GM21367 (cell line): ENCODE measurements at regions not wholly inside any gene's neighbourhood (a gene's known extent, or its start where the extent isn't known, plus 50 kb on each side); places are given as distances from the start of the nearest gene placed in this dataset.

Experiments used
- ATAC-seq: cut with Tn5 transposase; IDR thresholded peaks from one replicate; pipeline ENCODE4 v1.9.1; 2021; ENCODE audit not compliant: unreplicated experiment

DNA sequence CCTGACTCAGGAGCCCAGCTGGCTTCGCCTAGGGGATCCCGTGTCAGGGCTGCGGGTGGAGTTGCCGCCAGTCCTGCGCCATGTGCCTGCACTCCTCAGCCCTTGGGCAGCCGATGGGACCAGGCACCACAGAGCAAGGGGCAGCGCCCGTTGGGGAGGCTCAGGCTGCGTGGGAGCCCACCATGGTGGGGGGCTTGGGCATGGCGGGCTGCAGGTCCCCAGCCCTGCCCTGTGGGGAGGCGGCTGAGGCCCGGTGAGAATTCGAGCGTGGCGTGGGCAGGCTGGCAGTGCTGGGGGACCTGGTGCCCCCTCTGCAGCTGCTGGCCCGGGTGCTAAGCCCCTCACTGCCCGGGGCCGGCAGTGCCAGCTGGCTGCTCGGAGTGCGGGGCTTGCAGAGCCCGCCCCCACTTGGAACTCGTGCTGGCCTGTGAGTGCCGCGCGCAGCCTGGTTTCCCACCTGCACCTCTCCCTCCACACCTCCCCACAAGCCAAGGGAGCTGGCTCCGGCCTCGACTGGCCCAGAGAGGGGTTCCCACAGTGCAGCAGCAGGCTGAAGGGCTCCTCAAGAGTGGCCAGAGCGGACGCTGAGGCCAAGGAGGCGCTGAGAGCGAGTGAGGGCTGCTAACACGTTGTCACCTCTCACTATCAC, 135.1 kb upstream of the SEL1L start:
- ATAC-seq, result no peak

DNA sequence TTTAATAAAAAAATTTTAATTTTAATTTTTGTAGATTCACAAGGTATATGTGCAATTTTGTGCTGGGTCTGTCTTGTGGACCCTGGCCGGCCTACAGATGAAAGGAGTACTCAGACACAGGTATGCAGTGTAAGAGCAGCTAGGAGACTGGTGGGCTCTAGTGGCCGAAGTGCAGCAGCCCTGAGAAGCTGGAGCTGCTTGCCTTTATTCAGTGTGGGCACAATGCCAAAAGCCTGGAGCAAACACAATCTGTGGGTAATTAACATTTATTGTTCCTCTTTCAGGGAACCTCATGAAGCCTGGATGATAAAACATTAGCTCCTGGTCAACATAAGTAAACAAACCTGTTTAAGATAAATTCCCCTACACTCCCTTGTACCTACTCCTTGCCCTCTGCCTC, 135.7 kb upstream of the SEL1L start:
- ATAC-seq, result no peak

DNA sequence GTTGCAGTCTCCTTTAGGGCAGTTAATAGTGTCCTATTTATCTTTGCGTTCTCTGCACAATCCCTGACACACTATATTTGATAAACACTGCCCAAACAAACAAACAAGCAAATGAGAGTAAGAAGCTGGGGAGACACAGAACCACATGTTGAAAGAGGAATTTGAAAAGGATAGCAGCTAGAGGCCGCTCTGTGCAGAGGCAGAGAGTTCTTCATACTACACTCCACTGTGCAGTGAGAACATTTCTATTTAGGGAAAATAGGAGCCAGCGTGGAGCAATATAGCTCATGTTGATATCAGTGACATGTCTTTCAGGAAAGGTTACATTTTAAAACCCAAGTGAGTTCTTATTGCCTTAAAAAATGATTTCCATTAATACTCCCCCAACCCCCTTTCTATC, 140.3 kb upstream of the SEL1L start:
- no peak for ATAC-seq

DNA sequence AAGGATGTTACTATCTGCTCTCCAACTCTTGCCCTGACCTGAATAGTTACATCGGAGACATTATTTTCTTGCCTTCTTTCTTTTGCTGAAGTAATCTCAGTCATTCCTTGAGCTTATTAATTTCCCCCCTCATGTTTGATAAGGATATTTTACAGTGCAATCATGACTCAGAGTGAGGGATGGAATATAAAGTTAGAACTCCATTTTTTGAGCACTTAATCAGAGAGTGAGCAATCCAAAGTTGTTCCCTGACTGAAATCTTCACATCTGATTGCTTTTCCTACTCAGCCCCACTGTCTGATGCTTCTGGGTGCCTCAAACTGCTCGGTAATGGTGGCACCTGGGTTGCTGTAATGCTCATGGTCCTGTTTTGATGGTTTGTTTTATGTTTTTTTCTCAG, 142.7 kb upstream of the SEL1L start:
- ATAC-seq, result no peak

DNA sequence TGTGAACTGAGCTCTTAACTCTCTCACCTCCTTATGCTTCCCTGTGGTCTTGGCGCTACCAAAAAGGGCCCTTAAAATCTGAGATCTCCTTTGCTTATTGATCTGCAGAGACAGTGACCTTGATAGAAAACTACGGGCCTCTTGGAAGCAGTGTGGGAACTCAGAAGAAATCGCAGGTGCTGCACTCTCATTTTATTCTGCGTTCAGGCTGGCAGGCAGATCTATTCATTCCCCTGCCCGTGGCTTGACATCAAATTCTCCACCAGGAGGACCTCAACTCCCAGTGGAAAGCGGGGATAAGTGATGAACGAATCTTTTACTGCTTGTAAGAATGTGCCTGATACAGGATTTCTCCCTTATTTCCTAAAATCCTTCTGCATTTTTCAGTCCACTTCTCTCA, 143.2 kb upstream of the SEL1L start:
- ATAC-seq, result no peak

DNA sequence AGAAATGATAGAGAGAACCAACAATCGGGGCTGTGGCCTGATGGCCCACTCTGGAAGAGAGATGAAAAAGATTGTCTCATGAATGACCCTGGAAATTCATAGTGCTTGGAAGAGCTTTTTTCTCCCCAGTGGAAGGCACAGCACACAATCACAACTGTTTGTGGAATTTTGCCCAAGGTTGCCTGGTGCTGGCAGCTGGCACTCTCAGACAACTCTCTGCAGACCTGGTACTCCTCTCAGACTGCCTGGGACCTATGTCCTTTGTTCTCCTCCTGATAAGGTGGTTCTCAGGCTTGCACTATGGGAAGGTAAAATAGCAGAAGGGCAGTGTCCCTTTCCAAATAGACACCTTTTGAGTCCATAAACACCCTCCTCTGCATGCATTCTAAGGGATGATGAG, 144.1 kb upstream of the SEL1L start:
- no peak for ATAC-seq

DNA sequence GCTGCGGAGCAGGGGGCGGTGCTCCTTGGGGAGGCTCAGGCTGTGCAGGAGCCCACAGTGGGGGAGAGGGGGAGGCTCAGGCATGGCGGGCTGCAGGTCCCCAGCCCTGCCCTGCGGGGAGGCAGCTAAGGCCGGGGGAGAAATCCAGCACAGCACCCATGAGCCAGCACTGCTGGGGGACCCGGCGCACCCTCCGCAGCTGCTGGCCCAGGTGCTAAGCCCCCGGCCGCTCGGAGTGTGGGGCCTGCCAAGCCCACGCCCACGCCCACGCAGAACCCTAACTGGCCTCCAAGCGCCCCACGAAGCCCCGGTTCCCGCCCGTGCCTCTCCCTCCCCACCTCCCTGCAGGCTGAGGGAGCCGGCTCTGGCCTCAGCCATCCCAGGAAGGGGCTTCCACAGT, 145.6 kb upstream of the SEL1L start:
- no peak for ATAC-seq

DNA sequence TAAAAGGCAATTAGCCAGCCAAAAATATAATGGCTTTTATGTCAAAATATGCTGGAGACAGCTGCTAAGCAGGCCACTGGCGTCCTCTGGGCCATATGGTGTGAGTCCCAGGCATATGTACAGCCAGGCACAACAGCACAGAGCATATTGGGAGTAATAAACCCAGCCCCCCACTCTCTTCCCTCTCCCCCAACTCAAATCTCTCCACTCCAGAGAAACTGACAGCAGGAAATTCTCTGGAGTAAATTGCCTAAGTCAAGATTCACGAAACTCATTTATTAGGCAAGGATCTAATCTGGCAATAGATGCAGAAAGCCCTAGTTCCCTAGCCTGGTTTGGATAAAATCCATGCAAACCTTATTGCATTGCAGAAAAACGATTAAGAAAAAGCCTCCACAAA, 147.9 kb upstream of the SEL1L start:
- ATAC-seq, result no peak

DNA sequence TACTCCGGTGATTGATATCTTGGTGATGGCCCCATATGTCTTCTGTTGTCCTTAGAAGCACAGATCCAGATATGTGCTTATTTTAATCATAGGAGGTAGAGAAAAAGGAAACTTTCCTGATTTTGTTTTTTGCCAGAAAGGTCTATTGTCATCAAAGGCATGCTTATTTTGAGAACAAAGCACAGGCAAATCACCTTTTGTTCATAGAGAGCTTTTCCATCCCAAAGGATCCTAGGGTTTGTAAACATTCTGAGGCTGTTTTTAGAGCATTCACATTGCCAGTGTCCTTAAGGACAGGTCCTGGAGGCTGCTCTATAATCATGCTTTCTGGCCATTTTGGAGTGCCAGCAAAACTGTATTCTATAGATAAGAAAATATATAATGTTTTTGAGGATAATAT, 148.5 kb upstream of the SEL1L start:
- ATAC-seq, result no peak

DNA sequence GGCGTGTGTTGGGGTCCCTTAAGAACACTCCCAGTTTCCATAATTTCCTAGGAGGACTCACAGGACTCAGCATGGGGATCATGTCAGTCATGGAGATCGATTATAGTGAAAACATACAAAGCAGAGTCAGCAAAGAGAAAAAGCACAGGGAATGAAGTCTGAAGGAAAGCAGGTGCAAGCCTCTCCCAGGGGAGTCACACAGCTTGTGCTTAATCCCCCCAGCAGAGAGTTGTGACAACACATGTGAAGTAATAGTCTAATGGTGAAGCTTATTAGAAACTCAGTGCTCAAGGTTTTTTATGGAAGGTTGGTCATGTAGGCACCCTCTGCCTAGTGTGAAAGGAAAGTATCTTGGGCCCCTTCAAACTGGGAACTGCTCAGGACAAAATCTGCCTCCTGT, 149.0 kb upstream of the SEL1L start:
- ATAC-seq, result no peak

DNA sequence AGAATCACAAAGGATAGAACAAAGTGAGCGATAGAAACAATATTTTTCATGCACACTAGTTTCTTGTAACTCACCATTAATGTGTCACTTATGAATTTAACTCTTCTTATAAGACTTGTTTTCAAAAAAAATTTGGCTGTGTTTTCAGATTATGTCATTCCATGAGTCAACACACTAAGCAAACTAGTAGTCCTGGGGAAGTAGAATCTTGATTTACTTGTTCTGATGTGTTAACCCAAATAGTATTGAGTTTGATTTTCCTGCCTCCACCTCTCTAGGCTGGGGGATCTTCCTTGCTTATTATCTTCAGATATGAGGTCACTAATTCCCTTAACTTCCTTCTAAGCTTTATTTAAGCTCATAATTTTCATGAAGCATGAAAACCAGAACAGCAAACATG, 151.0 kb upstream of the SEL1L start:
- no peak for ATAC-seq

DNA sequence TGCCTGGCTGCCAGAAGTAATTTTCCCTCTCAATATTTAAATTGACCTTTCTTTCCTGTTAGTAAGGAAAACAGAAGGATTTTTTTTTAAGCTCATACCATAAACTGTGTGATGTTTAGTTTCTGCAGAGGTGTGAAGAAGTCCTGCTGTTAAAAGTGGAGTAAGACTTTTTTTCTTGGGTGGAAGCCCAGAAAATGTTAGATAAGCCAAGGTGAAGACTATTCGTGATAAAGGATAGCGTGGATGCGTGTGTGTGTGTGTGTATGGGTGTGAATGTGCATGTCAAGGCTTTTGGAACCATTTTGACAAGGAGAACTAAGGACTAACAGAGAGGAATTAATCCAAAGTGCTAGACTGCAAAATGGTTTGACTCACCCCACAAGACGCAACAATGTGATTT, 152.9 kb upstream of the SEL1L start:
- no peak for ATAC-seq

DNA sequence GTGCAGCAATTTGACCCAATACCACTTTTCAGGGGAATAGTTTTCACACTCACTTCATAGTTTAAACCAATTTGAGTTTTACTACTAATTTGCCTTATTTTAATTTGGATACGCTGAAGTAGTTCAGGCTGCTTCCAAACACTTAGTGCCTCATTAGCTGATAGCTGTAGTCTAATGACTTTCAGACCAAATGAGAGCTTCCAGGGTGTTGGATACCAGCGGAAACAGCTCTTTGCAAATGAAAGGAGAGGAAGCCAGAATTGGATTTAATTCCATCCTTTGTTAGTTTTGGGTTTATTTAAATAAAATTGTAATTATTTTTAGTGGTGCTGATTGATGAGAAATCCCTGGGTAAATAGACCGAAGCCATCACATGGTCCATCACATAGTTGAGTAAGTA, 158.3 kb upstream of the SEL1L start:
- no peak for ATAC-seq

DNA sequence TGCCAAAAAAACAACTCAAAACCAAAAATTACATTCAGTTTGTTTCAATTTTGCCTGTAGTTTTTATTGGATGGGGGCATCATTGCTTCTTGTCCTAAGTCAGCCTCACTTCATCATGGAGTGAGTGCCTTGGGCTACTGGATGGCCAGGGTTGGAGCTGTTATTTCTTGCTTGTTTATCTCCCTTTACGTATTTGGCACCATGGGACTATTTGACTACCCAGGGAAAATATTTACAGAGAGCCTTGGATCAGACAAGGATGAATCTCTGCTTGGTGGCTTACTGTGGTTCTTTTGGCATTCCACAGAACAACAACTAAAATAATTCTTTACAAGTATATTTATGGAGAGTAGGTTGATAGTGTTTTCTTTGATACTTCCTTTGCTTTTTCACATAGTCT, 160.8 kb upstream of the SEL1L start:
- no peak for ATAC-seq

DNA sequence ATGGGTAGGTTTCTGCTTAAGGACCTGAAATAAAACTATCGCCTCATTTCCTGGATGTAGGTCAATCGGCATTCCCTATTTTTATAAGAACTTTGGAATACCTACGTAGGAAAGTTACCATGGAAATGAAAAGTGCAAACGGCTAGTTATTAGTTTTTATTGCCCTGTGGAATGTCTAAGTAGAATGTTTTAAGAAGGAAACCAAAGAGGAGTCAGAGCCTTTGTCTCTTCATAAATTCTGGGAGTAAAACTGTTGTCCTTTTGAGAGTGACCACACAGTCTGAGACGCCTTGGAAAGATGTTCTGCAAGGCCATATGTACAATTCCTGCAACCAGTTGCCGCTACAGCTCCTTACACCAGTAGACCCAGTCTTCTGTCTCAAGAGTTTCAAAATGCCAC, 176.0 kb upstream of the SEL1L start:
- no peak for ATAC-seq

DNA sequence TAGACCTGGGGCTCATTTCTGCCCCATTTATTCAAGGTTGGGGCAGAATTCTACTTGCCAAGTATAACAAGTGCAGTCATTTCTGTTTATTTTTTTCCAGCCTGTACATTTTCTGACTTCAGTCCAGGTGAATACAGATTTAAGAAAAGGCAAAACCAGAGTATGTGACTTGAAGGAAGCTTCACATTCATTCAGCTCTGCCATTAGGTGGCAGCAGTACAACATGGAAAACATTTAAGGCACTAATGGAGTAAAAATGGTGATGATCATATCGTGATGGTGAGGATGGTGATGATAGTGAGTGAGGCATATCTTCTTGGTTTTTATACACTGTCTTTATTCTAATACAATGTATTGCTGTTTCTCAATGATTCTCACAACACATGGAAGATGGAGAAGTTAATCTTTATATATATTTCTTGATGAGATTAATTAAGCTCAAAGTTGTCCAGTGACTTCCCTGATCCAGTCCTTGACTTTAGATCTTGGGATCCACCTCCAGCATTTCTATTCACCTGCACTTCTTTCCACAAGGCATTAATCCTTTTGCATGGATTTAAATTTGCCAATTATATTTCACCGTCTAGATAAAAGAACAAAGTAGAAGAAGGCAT, 176.7 kb upstream of the SEL1L start:
- ATAC-seq, result no peak

DNA sequence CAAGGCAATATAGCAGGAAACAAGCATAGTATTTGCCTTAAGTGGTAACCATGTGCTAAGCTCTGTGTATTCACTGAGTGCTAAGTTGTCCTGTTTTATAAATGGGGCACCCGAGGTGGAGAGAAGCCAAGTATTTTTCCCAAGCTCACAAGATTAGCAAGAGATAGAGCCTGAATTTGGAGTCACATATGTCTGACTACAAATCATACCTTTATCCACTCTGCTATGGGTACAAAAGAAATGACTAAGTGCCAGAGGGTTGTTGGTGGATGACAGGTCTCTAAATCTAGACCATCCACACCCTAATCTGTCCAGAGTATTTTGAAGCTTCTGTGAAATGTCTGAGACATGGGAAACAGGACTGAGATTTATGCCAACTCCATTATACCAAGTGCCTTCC, 182.1 kb upstream of the SEL1L start:
- ATAC-seq, result no peak

DNA sequence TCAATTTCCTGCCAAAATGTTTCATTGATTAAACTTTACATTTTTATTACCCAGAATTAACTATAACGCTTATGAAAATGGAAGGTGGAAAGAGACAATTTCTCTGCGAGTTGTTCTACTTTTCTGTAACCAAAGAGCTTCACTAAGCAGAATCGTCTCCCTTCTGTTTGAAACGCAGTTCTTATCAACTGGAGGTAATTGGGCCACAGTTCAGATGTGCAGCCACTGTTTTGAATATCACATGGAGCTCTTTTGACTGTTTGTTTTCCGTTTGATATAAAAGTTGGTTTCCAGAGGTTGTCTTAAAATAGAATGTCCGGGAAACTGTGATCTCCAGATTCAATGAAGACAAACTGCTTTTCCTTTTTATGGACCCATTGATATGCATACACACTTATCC, 183.3 kb upstream of the SEL1L start:
- ATAC-seq, result no peak

DNA sequence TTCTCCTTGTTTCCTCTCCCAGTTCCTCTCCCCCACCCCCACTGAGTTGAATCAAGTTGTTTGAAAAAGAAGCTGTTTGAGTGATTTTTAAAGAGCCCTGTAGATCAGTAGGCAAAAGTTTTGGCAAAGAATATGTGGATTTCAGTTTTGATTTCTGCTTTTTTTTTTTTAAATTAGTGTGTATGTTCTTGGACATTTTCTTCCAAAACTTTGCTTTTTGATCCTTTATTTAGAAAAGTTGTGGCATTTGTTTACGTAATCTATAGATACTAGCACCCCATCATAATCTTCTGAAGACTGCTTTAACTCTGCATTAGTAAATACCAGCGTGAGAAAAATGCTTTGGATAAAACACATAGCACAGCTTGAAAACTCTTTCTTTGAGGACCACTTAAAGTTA, 190.3 kb upstream of the SEL1L start:
- ATAC-seq, result no peak

DNA sequence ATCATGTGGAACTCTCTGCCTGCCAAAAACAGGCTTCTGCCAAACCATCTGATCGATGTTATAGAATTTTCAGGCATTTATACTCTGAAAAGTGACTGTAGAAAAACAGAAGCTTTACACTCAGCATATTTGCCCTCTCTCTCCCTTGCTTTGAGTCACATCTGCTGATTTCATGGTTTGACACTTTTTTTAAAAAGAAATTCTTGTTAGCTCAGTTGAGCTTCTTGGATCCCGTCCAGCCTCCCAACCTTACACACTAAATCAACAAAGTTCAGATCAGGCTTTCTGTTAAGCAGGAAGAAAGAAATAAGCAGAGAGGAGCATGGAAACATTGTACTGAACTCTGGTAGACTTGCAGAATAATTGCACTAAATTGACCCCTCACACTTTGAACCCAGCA, 193.6 kb upstream of the SEL1L start:
- ATAC-seq, result no peak

DNA sequence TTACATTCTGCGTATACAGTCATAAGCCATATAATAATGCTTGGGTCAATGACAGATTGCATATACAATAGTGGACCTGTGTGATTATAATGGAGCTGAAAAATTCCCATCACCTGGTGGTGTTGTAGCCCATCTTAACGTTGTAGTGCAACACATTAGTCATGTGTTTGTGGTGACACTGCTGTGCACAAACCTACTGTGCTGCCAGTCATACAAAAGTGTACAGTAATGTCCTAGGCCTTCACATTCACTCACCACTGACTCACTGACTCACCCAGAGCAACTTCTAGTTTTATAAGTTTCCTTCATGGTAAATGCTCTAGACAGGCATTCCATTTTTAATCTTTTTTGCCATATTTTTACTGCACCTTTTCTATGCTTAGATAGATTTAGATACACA, 194.8 kb upstream of the SEL1L start:
- no peak for ATAC-seq

DNA sequence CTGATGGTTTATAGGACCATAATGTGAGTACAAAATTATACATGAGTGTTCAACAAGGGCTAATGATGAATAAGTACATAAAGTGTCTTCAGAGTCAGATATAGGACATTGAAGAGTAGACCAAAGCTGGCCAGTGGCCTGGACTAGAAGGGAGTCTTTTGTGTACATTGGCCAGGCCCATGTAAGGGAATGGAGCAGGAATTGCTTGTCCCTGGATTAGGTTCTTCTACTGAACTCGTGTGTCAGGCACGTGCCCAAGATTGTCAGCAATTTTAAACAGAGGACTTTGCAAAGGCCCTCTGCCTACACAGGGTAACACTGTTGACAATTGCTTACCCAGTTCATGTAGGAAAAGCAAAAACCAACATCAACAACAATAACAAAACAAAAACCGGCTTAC, 196.0 kb upstream of the SEL1L start:
- no peak for ATAC-seq

DNA sequence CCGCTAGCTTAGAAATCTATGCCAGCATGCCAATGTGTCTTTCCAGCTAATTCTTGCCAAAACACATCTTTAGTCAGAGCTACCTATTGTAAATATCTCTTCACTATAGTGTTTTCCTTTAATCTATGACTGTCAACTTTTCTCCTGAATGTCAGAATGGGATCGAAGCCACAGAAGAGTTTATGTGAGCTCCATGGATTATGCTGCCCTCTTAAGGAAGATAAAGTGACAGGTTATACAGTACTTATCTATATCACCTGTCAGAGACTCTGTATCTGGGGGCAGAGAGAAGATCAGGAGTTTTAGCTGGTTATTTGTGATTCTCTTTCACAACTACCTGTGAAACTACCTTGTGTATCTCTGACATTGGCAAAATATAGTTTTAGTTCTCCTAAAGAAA, 204.3 kb upstream of the SEL1L start:
- no peak for ATAC-seq
